Sciatic nerve (tissue), 2 donors: ENCODE measurements at regions not wholly inside any gene's neighbourhood (a gene's known extent, or its start where the extent isn't known, plus 50 kb on each side); places are given as distances from the start of the nearest gene placed in this dataset.
"Not testable (repeated sequence)": the region's sequence is repeated elsewhere in the genome, so short reads cannot be mapped to it uniquely, and the experiment has no call there.

Source experiments
- ATAC-seq: fragments of 200-7000 bp; cut with Tn5 transposase; one replicate; pipeline ENCODE4 v1.9.1; 2020; ENCODE audit warnings: mild to moderate bottlenecking, moderate library complexity
- DNase-seq: peaks from one replicate; pipeline ENCODE4 v3.0.0-alpha.2; 2020; ENCODE audit warnings: low spot score
- intact Hi-C: fragments of 100-400 bp; cut with DNase I; formaldehyde crosslinking; loops from one replicate; pipeline ENCODE4 v1.14.2; 2022
- donor health status: DM: no; HTN: no; CAD: no.
- donor health status: DM: no; HTN: no; CAD: no.

- intact Hi-C loops: no loop called here
- DNase-seq: no peak
- no peak for ATAC-seq
Observed at GRCh38 chr2:186976329-186976728, 127.4 kb upstream of the ZSWIM2 start.

- peak; percentile 13 for ATAC-seq
- DNase-seq: no peak
- intact Hi-C loops: no loop called here
Observed at GRCh38 chr2:186972281-186972970, 123.5 kb upstream of the ZSWIM2 start.

GRCh38 chr2:186968277-186968676, 119.3 kb upstream of the ZSWIM2 start:
- no peak for ATAC-seq
- intact Hi-C loops: no loop called here
- DNase-seq: no peak

DNA sequence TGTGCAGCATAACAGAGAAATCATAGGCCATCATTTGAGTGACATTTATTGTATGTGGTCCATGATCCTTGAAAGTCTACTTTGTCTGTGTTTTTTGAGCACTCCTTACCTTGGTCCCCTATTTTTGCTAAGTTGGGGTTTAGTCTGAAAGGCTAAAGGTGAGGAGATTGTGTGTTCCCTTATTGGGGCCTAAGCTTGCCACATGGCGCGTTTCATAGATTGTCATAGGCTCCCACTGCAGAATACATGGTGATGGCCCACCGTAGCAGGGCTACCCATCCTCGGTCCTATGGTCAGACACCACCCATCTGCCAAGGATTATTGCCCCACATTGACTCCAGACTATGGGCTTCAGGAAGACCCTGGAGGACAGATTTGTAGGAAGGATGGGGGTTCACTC, 117.0 kb upstream of the ZSWIM2 start:
- intact Hi-C loops: no loop called here
- ATAC-seq (no peak), DNase-seq (no peak)

- DNase-seq (no peak), ATAC-seq (no peak)
- intact Hi-C loops: no loop called here
Observed at GRCh38 chr2:186962085-186962747, 113.2 kb upstream of the ZSWIM2 start.

DNA sequence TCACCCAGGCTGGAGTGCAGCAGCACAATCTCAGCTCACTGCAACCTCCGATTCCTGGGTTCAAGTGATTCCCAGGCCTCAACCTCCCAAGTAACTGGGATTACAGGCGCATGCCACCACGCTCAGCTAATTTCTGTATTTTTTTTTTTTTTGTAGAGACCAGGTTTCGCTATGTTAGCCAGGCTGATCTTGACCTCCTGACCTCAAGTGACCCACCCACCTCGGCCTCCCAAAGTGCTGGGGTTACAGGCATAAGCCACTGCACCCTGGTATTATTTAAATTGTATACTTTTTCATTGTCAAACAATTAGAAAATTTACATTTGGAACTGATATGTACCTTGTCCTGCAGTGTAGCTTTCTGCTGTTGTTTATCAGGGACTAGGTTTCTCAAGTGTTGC, 111.3 kb upstream of the ZSWIM2 start:
- DNase-seq, intact Hi-C loops, ATAC-seq: not testable (repeated sequence)

DNA sequence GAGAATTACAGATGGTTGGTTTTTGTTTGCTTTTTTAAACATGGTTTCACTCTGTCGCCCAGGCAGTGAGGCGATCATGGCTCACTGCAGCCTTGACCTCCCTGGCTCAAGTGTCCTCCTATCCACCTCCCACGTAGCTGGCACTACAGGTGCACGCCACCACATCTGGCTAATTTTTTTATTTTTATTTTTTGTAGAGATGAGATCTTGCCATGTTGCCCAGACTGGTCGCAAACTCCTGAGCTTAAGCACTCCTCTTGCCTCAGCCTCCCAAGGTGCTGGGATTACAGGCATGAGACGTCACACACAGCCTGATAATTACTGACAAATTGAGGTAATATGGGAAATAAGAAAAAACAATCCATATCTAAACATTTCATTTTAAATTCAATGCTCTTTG, 110.5 kb upstream of the ZSWIM2 start:
- DNase-seq: no peak
- intact Hi-C loops: no loop called here
- ATAC-seq: no peak

DNA sequence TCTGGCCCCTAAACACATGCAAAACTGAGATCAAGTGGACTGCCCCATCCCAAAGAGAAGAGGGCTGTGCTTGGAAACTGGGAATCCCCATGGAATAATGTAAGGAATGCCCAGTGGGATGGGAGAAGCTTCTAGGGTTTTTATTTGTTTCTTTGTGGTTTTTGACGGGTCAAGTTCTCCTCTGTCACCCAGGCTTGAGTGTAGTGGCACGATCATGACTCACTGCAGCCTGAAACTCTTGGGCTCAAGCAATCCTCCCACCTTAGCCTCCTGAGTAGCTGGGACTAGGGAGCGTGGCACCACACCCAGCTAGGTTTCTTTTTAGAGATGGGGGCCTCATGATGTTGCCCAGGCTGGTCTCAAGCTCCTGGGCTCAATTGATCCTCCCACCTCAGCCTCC, 101.7 kb upstream of the ZSWIM2 start:
- intact Hi-C loops: no loop called here
- DNase-seq (no peak), ATAC-seq (no peak)

GRCh38 chr2:186949726-186950256, 100.8 kb upstream of the ZSWIM2 start:
- no peak for DNase-seq
- intact Hi-C loops: no loop called here
- peak; percentile 59 for ATAC-seq

DNA sequence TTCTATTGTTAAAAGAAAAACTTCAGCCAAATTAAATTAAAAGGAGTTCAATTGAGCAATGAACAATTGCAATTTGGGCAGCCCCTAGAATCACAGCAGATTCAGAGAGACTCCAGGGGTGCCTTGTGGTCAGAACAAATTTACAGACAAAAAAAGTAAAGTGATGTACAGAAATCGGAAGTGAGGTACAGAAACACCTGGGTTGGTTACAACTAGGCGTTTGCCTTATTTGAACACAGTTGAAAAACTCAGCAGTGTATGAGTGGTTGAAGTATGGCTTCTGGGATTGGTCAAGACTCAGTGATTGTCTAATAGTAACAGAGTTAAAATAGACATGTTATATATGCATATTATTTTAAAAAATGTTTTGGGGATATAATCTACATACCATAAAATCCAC, 98.5 kb upstream of the ZSWIM2 start:
- intact Hi-C loops: no loop called here
- no peak for ATAC-seq
- no peak for DNase-seq

GRCh38 chr2:186946896-186947467, 98.0 kb upstream of the ZSWIM2 start:
- ATAC-seq (no peak), DNase-seq (no peak)
- intact Hi-C loops: no loop called here

GRCh38 chr2:186941853-186942252, 92.9 kb upstream of the ZSWIM2 start:
- DNase-seq (no peak), ATAC-seq (no peak)
- intact Hi-C loops: no loop called here

- ATAC-seq (no peak), DNase-seq (no peak)
- intact Hi-C loops: no loop called here
Observed at GRCh38 chr2:186940463-186940862, 91.5 kb upstream of the ZSWIM2 start.

DNA sequence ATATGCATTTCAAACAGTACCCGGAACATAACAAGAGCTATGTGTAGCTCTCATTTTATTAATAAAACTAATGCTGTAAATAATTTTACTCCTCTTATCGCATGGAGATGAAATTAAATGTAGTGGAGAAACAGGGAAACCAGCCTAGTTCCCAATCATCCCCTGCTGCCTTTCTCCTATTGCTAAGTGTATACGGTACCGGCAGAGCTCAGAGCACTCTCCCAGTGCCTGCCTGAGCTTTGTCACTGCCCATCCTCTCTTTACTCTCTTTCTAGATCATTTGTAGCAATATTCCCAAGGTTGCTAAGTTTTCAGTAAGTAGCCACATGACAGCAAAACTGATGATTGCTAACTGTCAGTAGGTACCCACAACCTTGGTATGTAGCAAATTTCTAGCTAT, 85.5 kb upstream of the ZSWIM2 start:
- ATAC-seq (no peak), DNase-seq (no peak)
- intact Hi-C loops: no loop called here

DNA sequence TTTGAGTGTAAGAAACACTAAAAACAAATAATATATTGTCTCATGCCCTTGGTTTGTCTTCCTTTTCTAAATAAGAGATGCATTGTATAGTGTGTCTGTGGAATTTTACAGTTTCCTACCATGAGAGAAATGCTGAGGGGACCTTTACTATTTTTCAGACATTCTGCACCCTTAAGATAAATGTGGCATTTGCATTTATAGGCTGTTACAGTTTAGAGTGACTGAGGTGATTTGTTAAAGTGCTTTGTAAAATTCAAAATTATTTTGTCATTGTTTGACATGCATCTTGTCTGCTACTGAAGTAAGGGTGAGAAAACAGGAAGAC, 78.9 kb upstream of the ZSWIM2 start:
- DNase-seq: no peak
- no peak for ATAC-seq
- intact Hi-C loops: no loop called here

- no peak for DNase-seq
- ATAC-seq: no peak
- intact Hi-C loops: no loop called here
Observed at GRCh38 chr2:186927185-186927866, 78.4 kb upstream of the ZSWIM2 start.

GRCh38 chr2:186925514-186925913, 76.5 kb upstream of the ZSWIM2 start:
- ATAC-seq (no peak), DNase-seq (no peak)
- intact Hi-C loops: no loop called here

DNA sequence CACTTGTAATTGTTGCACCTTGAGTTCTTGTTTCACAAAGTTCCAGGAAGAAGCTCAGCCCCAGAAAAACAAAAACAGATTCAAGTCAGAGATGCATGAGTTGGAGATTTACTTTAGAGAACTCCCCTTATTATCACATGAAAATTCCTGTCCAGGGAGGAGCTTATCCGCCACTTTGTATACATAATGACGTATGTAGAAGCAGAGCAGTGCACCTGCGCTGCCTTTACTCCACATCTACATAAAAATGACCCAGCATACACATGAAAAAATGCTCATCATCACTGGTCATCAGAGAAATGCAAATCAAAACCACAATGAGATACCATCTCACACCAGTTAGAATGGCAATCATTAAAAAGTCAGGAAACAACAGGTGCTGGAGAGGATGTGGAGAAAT, 73.3 kb upstream of the ZSWIM2 start:
- DNase-seq, intact Hi-C loops, ATAC-seq: not testable (repeated sequence)

- ATAC-seq (no peak), DNase-seq (no peak)
Observed at GRCh38 chr2:186919296-186919695, 70.3 kb upstream of the ZSWIM2 start.

DNA sequence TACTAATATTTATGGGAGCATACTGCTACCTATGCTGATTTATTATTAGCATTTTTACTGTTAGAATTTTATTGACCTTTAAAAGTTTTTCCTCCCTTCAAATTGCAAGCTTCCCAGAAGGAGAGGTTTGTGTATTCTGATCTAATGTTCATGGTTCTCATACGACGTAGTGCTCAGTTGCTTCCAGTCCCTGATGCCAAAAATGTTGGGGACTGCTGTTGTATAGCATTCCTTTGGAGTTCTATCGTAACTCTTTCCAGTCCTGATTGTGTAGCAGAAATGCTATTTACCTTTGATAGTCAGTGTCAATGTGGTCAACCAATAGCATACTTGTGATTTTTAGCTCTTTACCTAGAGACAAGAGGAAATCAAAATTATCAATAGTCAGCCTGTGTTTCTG, 69.5 kb upstream of the ZSWIM2 start:
- intact Hi-C loops: no loop called here
- ATAC-seq: no peak

More at GRCh38 chr2:186919296-186919695, 70.3 kb upstream of the ZSWIM2 start:
- intact Hi-C loops: no loop called here

More for the DNA sequence above, 69.5 kb upstream of the ZSWIM2 start:
- DNase-seq: no peak
